Muscle of arm (tissue), 1 donor: ENCODE measurements at regions not wholly inside any gene's neighbourhood (a gene's known extent, or its start where the extent isn't known, plus 50 kb on each side); places are given as distances from the start of the nearest gene placed in this dataset.
"Not testable (repeated sequence)": the region's sequence is repeated elsewhere in the genome, so short reads cannot be mapped to it uniquely, and the experiment has no call there.

Experiments
- DNase-seq: peaks from one replicate; pipeline ENCODE4 v3.0.0-alpha.2; 2013

GRCh38 chr15:84094720-84095119, 140.9 kb upstream of the GOLGA6L4 start:
- not testable (repeated sequence) for DNase-seq

DNA sequence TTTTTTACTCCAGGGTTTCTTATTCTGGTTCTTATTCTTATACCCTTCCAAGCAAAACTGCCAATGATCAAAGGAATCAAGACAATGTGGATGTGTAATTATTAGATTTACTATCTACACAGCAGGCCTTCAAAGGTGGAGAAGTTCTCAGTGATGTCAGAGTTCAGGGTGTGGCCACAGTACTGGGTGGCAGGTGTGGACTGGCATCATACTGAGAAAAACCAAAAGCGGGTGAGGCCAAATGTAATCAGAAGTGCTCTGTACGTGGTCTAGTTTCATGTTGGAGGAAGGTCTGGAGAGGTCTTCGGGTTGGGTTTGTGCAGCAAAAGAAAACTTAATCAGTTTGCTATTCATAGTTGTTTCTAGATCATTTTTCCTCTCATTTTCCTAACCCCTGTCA, 138.5 kb upstream of the GOLGA6L4 start:
- not testable (repeated sequence) for DNase-seq

GRCh38 chr15:84098604-84099003, 137.0 kb upstream of the GOLGA6L4 start:
- no peak for DNase-seq

- peak; percentile 24 for DNase-seq
Measured at GRCh38 chr15:84099181-84099580, 136.4 kb upstream of the GOLGA6L4 start.

DNA sequence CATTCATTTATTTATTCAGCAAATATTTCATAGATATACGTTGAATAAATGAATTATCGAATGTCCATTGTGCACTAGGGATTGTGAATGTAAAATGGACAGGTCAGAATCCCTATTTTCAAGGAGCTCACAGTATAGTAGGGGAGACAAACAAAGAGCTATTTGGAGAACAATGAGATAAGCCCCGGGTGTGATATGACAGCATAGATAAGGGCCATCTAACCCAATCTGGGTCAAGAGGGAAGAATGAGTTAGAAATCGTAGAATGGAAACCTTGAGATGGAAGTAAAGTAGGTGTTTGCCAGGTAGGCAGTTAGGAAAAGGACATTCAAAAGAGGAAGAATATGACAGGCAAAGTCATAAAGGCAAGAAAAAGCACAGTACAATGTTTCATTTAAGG, 132.2 kb upstream of the GOLGA6L4 start:
- no peak for DNase-seq

DNA sequence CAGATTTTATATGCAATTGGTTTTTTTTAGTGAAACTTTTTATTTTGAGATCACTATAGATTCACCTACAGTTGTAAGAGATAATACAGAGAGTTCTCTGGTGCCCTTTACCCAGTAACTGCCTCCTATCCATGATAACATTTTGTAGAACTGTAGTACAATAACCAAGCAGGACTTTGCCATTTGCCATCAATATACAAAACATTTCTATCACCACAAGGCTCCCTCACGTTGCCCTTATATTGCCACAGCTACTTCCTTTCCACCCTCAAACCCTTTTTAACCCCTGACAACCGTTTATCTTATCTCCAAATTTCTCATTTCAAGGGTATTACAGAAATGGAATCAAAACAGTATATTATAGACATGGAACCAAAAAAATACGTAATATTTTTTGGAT, 130.7 kb upstream of the GOLGA6L4 start:
- no peak for DNase-seq

- no peak for DNase-seq
Measured at GRCh38 chr15:84108728-84109127, 126.8 kb upstream of the GOLGA6L4 start.

- DNase-seq: no peak
Measured at GRCh38 chr15:84111575-84111974, 124.0 kb upstream of the GOLGA6L4 start.

DNA sequence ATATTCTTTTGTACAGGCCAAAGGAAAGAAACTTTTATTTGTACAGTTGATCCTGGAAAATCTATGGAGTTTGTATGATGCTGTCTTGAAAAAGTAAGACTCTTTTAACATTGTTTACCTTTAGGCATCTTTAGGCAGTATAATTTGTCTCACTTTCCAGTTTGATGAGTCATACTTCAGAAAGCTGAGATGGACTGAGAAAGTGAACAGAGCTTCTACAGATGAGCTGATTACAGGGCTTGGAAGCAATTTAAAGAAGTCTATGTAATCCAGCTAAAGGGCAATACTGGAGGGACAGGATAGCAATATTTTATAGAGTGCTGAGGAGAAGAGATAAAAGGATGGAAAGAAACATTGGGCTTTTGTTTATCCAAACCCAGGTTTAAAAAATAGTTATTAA, 123.5 kb upstream of the GOLGA6L4 start:
- DNase-seq: no peak

DNA sequence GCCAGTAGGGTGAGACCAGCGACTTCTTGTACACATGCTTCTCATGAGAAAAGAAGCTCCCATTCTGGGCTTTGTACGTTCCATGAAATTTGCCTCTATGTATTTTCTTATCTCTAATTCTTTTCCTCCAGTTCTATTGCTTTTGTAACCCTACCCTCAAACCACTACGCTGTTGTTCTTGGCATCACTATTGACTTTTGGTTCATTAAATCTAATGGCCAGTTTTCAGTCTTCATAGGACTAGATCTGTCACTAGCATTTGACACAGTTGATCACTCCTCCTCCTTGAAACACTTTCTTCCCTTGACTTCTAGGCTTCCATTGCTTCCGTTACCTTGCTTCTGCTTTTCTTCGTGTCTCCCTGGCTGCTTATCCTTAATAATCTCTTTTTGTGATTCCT, 121.7 kb upstream of the GOLGA6L4 start:
- DNase-seq: no peak

DNA sequence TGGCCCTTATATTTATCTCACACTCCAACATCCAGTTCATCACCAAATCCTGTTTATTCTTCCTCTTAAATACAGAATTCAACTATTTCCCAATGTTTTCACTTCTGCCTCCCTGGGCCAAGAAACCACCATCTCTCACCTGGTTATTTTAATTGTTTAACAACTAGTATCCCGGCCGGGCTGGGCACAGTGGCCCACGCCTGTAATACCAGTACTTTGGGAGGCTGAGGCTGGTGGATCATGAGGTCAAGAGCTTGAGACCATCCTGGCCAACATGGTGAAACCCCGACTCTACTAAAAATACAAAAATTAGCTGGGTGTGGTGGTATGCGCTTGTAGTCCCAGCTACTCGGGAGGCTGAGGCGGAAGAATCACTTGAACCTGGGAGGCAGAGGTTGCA, 120.9 kb upstream of the GOLGA6L4 start:
- DNase-seq: not testable (repeated sequence)

DNA sequence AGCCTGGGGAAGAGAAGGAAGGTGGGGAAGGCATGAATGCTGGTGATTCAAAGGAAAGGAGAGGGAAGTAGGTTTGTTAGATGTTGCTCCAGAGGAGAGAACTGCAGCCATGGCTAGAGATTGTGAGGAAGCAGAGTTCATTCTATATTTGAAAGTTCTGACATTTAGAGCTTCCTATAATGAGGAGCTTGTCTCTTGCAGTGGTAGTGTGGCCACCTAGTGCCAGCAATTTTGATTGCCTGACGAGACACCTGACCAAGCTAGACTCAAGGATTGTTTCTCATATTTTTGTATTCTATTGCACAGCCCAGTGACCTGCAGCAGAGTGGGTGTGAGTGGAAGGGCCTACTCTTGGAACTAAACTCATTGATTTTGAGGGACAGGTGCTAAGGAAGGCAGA, 116.2 kb upstream of the GOLGA6L4 start:
- not testable (repeated sequence) for DNase-seq

DNA sequence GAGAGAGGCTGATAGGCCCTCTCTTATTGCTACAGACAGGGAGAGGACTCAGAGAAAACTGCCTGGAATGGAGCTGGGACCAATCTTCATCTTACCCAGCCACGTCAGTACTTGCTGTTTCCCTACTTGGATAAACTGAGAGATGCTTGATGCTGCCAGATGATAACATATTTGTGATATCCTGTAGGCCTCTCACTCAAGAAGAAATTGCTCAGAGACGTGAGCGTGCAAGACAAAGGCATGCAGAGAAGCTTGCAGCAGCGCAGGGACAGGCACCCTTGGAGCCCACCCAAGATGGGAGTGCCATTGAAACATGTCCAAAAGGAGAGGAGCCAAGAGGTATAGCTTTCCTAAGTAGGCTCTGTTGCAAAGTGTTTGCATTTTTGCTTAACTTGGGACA, 114.7 kb upstream of the GOLGA6L4 start:
- DNase-seq: not testable (repeated sequence)

- not testable (repeated sequence) for DNase-seq
Measured at GRCh38 chr15:84128706-84129105, 106.9 kb upstream of the GOLGA6L4 start.

DNA sequence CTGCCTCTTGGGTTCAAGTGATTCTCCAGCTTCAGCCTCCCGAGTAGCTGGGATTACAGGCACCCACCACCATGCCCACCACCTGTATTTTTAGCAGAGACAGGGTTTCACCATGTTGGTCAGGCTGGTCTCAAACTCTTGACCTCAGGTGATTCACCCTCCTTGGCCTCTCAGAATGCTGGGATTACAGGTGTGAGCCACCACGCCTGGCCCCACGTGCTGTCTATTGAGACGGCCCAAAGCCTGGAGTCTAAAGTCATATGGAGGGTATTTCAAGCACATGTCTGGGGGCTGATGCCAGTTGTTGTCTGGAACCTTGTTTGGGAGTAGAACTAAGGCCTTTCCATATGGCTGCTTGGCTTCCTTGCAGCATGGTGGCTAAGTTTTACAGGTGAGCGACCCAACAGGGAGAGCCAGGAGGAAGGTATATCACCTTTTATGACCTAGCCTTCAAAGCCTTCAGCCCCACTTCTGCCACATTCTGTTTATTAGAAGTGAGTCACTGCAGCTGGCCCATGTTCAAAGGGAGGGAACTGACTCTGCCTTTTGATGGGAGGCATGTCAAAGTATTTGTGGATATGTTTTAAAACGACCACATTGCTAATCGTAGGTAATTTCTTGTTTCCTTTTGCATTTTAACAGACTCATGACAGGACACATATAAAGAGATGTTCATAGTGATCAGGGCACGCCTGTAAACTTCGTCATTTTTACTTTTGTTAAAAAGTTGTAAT, 105.3 kb upstream of the GOLGA6L4 start:
- not testable (repeated sequence) for DNase-seq

- DNase-seq: not testable (repeated sequence)
Measured at GRCh38 chr15:84135931-84136456, 99.6 kb upstream of the GOLGA6L4 start.

DNA sequence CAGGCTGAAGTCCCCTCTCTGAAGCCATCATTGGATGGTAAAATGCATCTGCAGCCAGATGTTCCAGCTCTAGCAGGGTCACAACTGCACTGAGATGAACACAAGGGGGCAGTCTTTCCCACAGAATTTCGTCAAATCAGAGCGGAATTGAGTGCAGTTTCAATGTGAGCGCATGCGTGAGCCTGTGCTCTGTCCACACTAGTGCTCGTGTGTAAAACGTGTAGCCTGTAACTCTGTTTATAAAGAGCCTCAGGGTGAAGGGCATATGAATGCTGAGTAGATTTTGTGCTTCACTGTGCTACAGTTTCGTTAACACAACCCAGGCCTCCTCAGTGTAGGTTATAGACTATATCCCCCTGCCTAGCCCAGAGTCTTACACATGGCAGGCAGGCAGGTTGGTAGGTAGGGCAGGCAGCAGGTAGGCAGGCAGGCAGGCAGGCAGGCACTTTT, 92.7 kb upstream of the GOLGA6L4 start:
- DNase-seq: peak; percentile 85

- DNase-seq: no peak
Measured at GRCh38 chr15:84143753-84144314, 91.7 kb upstream of the GOLGA6L4 start.

- peak; percentile 11 for DNase-seq
Measured at GRCh38 chr15:84144946-84145345, 90.6 kb upstream of the GOLGA6L4 start.

DNA sequence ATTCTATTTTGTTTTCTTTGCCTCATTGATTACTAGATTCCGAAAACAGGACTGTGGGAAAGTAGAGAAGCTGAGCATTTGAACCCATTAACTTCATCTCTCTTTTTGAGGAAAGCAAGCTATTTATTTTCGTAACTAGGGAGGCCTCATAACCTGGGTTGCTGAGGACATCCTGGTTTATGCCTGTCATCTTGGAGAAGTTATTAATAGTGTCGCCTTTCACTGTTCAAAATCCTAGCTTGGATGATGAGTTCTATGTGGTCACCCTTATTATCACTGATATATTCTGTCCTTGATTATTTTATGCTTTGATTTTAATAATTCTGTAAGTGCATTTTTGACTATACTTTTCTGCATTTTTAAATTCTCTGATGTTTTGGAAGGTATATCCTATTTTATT, 89.3 kb upstream of the GOLGA6L4 start:
- DNase-seq: not testable (repeated sequence)

GRCh38 chr15:84147307-84147706, 88.3 kb upstream of the GOLGA6L4 start:
- DNase-seq: not testable (repeated sequence)

DNA sequence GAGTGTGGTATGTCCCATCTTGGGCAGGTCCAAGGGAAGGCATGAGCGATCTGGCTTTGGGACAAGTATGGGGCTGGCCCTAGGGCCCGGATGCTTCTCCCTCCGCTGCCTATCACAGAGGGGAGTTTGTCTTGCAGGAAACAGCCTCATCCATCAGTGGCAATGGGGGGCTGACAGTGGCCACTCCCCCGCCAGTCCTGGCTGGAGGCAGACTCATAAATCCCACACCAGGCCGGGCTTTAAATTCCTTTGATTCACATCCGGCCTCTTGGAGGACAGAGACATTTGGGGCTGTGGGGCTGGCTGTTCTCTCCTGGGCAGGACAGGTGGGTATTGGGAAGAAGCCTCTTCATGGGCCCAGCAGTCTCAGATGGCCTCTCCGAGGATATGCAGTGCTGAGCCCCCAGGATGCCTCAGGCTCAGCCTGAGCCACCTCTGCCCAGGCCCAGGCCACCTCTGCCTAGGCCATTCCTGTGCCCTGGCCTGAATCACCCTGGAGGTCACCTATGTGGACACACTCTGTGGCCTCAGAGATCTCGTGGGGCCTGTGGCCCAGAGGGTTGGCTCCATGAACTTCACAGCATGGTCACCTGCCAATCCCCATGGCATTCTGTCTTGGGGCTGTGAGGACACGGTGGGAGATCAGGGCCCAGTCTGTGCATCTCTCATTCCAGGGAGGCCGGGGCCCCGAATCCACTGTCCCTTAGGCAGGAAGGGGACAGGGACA, 84.2 kb upstream of the GOLGA6L4 start:
- DNase-seq: no peak
